ENCODE measurements at regions not wholly inside any gene's neighbourhood (a gene's known extent, or its start where the extent isn't known, plus 50 kb on each side); places are given as distances from the start of the nearest gene placed in this dataset.

- TF ChIP-seq CTCF (conservative IDR thresholded peaks at IDR 0.05): no peak
- TF ChIP-seq EZH2 (IDR thresholded peaks at IDR 0.05; ENCODE audit: low read depth): no peak
Observed at GRCh38 chr6:23089981-23090380, 520.6 kb downstream of the HDGFL1 start.
